Skin epidermis (tissue), 12 donors: ENCODE measurements at regions not wholly inside any gene's neighbourhood (a gene's known extent, or its start where the extent isn't known, plus 50 kb on each side); places are given as distances from the start of the nearest gene placed in this dataset.

ENCODE experiments used
- H3K27ac ChIP-seq, 21 experiments: fragments of 200-600 bp; sonication (generic) in 11 of 21; one replicate each; pipeline ENCODE4 v1.5.0; 2020; ENCODE audit warnings: mild to moderate bottlenecking in 3 of 21, inconsistent platforms in 2 of 21, moderate library complexity in 2 of 21
- H3K4me3 ChIP-seq, 7 experiments: fragments of 200-600 bp; sonication (generic) in 2 of 7; one replicate each; pipeline ENCODE4 v1.5.0; 2020; ENCODE audit warnings: inconsistent platforms in 2 of 7, mild to moderate bottlenecking in 2 of 7, moderate library complexity in 1 of 7

DNA sequence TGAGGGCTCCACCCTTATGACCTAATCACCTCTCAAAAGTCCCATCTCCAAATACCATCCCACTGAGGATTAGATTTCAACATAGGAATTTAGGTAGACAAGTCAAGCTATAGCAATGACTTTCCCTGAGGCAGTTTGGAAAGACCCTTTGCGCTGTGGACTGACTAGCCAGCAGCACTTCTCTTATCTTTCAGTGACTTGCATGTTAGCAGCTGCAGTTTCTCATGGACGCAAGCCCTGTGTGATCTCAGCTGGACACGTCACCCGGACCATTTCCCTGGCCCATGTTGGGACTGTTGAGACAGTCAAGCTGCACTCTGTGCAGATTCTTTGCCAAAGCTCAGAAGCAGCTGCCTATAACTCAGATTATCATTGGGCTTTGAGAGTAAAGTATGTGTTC, 408.1 kb upstream of the USP24 start:
- Histone ChIP-seq H3K27ac (no peak overlapping the region), H3K4me3 (no peak overlapping the region)

DNA sequence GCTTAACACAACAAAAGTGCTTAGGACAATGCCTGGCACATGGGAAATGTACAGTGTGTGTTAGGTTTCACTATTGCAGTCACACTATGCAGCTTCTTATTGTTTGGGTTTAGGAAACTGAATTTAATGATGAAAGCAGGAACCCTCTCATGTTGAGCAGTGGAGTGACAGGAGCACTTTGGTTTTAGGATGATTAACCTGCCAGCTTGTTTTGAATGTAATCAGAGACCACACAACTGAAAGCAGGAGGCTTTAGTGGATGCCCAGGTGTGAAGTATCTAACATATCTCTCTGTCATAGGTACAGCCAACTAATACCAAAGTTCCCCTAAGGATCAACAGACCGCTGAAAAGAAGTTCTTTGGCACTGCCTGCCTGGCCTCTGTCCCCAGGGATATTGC, 406.9 kb upstream of the USP24 start:
- H3K27ac ChIP-seq = no peak overlapping the region
- no peak overlapping the region for H3K4me3 ChIP-seq

DNA sequence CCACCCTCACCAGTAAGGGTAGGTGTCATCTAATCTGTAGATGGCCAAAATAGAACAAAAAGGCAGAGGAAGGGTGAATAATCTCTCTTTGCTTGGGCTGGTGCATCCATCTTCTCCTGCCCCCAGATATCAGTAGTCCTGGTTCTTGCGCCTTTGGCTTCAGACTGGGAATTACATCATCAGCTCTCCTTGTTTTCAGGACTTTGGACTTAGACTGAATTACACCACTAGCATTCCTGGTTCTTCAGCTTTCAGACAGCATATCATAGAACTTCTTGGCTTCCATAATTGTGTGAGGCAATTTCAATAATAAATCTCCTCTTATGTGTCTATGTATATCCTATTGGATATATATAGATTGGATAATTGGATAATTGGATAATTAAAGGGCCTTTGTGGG, 403.0 kb upstream of the USP24 start:
- no peak overlapping the region for H3K27ac ChIP-seq

DNA sequence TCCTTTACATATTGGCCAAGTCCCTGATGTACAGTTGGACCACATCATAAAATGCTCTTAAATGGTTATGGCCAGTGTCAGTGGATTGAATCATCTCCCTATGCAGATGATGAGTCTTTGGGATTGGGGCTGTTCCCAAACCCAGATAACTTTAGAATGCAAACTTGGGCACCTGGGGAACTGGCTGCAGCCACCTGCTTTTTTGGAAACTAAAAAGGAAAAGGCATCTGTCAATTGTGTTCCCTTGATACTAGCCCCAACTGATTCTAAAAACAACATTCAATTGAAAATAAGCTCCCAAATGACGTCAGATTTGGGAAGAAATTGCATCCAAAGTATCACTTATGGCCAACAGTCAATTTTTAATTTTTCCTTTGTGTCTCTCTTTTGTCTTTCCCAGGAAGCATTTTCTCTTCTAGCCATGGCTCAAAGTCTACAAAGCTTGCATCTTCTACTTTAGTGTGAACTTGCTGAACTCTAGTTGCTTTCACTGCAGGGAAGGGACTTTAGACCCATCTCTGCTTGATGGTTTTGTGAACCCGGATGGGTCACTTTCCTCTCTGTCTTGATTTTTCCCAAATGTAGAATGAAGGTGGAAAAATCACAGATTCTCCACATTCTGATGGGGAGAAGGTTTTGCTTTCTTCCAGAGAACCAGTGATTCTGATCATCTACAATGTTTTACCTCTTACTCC, 402.3 kb upstream of the USP24 start:
- Histone ChIP-seq H3K4me3 (no peak overlapping the region), H3K27ac (no peak overlapping the region)

More for the DNA sequence above, 403.0 kb upstream of the USP24 start:
- no peak overlapping the region for H3K4me3 ChIP-seq

DNA sequence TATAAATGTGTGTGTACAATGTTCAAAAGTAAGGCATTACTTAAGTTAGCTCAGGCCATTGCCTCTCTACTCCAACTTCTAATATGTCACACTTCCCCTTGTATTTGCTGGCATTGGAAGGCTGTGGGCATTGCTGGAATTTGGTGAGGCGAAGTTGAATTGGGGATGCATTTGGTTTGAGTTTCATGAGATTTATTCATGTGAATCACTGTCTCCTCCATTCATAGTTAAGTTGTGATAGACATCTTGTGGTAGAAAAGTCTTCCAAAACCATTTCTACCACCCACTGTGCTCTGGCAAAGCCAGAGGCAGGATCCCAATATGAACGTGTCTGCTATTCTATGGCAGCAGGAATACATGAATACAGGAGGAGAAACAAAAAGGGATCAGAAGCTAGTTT, 397.8 kb upstream of the USP24 start:
- H3K4me3 ChIP-seq = no peak overlapping the region
- peak overlapping the region in 1 of 21 experiments; percentile 59 for H3K27ac ChIP-seq

DNA sequence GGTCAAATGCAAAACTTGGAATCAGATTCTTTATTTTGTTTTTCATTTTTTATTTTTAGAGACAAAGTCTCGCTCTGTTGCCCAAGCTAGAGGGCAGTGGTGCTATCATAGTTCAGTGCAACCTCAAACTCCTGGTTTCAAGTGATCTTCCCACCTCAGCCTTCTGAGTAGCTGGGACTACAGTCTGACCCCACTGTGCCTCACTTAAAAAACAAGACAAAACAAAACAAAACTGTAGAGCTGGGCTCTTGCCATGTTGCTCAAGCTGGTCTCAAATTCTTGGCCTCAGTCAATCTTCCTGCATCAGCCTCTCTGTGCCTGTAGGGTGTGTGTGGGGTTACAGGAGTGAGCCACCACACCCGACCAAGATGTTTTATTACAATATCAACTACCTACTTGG, 396.0 kb upstream of the USP24 start:
- H3K27ac ChIP-seq = no peak overlapping the region
- H3K4me3 ChIP-seq = no peak overlapping the region

DNA sequence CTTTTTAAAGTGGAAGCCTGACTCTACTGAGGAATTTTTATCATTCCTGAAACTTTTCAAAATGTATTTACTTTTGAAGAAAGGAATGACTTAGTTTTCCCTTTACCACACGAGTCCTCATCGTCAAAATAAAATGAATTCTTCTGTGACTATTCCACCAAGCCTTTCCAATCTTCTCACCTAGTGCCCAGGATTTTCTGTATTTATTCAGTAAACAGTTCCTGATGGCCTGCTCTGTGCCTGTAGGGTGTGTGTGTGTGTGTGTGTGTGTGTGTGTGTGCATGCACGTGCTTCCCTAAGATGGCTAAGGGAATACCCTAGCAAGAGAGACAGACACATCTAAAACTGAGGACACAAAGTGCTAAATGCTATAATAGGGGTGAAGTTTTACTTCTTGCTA, 395.0 kb upstream of the USP24 start:
- Histone ChIP-seq H3K4me3 (no peak overlapping the region), H3K27ac (peak overlapping the region in 1 of 21 experiments; percentile 25)

DNA sequence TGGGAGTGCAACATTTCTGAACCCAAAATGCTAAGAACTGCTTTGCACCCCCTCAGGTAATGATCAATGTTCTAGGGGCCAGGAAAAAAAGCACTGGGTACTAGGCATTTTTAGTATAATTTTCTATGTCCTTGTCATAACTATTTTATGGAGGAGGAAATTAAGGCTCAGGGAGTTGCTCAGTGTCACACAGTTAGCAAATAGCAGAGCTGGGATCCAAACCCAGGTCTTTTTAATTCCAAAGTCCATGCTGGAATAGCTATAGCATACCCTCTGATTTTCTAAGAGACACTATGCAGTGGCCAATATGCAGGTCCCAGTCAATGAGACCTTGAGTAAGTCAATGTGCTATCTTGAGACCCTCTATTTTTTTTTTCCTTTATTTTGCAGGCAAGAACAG, 394.5 kb upstream of the USP24 start:
- Histone ChIP-seq H3K4me3 (no peak overlapping the region), H3K27ac (no peak overlapping the region)

DNA sequence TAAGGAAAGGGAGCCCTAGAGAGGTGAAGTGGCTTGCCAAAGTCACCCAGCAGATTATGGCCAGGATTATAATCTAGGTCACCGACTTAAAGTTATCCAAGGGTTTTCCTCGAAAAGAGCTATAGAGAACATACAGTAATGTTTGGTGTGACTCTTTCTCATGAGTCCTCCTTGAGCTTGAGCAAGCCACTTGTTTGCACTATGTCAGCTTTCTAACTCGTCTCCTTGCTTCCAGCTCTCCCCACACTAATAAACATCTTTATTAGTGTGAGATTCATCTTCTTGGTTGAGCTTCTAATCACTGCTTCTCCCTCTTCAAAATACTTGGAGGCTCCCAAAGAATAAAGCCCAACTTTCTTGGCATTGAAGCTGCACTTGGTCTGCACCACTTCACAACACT, 390.0 kb upstream of the USP24 start:
- Histone ChIP-seq H3K4me3 (no peak overlapping the region), H3K27ac (peak overlapping the region in 6 of 21 experiments; percentile 1 to 73 (median 16))

DNA sequence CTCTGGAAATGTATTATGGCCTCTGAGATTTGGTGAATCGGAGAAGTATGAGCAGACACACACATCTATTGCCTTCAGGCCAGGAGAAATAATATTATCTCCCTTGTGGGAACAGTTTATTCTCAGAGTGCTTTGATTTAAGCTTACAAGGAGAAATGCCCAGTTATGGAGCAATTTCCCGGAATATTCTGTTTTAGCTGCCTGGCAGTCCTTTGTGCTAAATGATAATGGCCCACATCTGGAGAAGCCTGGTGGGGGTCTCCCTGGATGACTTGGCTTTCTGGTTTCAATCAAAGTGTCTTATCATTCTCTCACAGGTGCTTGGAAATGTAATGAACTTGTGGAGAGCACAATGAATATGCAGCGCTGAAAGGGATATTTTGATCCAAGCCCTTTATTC, 389.6 kb upstream of the USP24 start:
- Histone ChIP-seq H3K4me3 (no peak overlapping the region), H3K27ac (peak overlapping the region in 5 of 21 experiments; percentile 1 to 73 (median 22))

DNA sequence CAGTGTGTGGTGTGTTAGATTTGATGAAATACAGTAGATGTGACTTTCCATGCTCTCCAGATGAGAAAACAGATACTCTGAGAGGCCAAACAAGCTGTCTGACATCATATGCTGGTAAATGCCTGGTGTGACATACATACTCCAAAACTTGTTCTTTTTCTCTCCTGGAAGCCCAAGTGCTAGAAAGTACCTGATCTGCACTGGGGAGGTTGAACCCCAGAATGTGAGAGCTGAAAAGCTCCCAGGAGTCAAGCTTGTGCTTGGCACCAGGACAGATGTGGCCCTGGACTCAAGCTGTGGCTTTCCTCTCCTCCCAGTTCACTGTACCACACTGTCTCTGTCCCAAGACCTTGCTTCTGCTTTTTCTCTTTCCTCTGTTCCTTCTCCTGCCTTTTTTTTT, 389.0 kb upstream of the USP24 start:
- H3K27ac ChIP-seq = peak overlapping the region in 7 of 21 experiments; percentile 14 to 73 (median 36)
- no peak overlapping the region for H3K4me3 ChIP-seq

DNA sequence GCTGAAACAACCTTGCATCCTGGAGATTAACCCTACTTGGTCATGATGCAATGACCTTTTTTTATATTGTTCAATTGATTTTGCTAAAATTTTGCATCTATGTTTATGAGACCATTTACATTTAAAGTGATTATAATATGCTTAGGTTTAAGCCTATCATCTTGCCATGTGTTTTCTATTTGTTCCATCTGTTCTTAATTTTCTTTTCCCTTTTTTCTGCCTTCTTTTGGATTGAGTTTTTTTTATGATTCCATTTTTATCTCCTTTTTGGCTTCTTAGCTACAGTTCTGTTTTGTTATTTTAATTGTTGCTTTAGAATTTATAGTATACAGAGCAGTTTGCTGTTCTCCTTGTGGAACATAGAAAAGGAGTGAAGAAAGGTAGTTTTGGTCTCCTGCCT, 385.1 kb upstream of the USP24 start:
- Histone ChIP-seq H3K27ac (peak overlapping the region in 1 of 21 experiments; percentile 50), H3K4me3 (no peak overlapping the region)

DNA sequence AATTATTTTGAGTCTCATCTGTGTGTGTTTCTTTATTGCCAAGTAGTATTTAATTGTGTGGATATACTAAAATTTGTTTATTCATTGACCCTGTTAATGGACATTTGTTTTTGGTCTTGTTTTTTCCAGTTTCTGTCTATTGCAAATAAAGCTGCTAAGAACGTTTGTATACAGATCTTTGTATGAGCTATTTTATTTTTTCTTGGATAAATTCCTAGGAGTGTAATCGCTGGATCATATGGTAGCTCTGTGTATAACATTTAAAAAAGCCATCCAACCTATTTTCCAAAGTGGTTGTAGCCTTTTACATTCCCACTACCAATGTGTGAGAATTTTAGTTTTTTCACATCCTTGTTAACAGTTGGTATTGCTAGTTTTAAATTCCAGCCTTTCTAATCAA, 382.7 kb upstream of the USP24 start:
- no peak overlapping the region for H3K4me3 ChIP-seq
- no peak overlapping the region for H3K27ac ChIP-seq

DNA sequence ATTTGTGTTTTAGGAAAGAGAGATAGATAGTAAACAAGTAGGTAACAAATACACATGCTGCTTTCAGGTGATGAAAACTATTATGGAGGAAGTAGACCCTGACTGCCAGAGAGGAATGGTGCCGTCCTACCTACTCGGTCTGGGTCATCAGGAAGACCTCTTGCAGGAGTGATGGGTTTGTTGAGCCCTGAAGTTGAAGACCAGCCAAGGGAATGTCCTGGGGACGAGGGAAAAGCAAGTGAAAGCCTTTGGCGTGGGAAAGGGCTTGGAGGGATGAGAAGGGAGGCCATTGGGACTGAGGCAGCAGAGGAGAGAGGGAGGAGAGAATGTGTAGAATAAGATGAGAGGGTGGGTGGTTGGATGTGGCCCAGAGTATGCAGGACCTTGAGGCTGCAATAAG, 379.5 kb upstream of the USP24 start:
- H3K4me3 ChIP-seq = no peak overlapping the region
- no peak overlapping the region for H3K27ac ChIP-seq

DNA sequence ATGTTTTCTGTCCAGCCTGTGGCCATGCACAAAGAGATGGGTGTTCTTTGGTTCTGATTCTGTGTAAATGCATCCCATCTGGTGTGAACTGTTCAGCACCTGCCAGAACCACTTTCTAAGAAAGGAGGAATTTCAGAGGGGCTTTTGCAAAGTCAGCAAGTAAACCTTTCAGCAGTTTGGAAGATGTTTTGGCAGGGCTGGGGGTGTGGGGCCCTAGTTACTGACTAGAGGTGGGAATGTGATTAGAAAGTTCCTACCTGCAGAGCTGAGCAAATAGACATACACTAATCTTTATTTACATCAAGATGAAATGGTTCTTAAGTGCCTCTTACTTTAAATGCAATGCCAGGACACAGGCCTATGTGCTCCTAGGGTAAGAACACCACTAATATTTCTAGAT, 378.1 kb upstream of the USP24 start:
- Histone ChIP-seq H3K27ac (no peak overlapping the region), H3K4me3 (no peak overlapping the region)

DNA sequence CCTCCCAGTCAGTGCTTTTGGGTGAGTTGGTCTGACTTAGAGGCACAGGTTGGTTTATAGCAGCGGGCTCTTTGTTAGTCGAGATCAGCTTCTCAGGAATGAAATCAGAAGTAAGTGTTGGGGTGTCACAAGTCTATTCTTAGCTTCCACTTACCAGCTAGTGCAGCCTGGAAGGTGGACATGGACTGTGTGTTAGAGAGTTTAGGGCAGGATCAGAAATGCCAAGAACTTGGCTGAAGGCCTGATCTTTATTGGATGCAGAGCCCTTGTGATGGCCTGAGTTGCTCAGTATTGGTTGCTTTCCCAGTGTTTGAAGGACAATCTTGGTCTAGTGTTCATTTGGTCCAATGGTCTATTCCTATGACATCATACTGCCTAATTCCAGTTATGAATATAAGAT, 377.0 kb upstream of the USP24 start:
- peak overlapping the region in 2 of 21 experiments; percentile 41 to 51 for H3K27ac ChIP-seq

DNA sequence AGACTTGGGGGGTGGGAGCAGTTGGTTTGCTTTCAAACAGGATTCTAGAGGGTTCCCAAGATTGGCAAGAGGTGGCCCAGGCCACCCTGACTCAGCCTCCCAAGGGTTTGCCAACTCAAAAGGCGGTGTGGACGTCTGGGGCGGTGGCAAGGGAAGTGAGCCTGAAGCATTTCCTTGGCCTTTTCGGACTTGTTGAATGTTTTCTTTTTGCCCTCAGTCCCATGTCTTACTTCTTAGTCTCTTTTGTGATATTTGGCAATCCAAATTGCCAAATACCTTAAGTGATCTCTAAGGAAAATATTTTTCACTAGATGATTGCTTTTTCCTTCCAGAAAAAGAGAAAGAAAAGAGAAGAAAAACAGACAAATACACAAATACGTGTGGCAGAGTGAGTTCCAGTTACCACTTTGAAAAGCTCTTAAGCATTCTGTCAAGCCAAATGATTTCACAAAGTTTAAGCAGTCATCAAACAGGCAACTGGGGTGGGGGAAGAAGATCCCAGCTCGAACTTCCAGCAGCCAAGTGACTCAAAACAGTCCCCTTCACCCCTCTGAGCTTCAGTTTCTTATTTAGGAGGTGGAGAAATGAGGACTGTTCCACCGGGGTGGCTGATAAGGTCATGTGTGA, 374.6 kb upstream of the USP24 start:
- no peak overlapping the region for H3K4me3 ChIP-seq
- peak overlapping the region in 17 of 21 experiments; percentile 7 to 87 (median 48) for H3K27ac ChIP-seq

More for the DNA sequence above, 377.0 kb upstream of the USP24 start:
- H3K4me3 ChIP-seq = no peak overlapping the region

DNA sequence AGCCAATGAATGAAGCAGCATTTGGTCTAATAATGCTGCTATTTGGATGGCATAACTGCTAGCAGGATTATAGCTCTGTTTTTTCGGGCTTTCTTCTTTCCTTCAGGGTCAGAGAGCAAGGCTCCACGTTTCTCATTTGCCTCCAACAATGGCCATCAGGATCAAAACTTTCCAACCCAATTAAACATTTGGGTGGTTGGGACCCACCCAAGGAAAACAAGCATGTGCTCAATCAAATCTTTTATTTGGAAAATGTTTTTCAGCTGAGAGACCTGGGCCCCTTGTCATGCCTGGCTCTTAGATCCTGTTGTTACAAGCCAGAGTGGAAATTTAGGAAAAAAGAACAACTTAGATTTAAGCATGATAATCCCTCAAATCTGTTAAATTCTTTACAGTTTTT, 373.1 kb upstream of the USP24 start:
- H3K27ac ChIP-seq = peak overlapping the region in 7 of 21 experiments; percentile 18 to 87 (median 44)
- no peak overlapping the region for H3K4me3 ChIP-seq

DNA sequence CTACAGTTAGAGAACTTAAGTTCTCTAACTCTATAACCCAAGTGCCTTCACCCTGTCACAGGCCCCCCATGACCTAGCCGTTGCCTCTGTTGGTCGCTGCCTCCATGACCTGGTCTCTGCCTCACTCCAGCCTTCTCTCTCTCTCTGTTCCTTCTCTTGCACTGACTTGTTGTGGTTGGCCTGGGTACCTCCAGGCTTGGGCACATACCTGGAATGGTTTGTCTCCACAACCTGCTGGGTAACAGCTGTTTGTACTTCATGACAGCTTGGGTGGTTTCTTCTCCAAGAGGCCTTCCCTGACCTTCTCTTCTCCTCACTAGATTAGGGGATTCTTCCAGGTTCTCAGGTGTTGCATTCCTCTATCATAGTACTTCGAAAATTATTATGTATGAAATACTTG, 371.6 kb upstream of the USP24 start:
- no peak overlapping the region for H3K4me3 ChIP-seq
- peak overlapping the region in 8 of 21 experiments; percentile 14 to 53 (median 38) for H3K27ac ChIP-seq

DNA sequence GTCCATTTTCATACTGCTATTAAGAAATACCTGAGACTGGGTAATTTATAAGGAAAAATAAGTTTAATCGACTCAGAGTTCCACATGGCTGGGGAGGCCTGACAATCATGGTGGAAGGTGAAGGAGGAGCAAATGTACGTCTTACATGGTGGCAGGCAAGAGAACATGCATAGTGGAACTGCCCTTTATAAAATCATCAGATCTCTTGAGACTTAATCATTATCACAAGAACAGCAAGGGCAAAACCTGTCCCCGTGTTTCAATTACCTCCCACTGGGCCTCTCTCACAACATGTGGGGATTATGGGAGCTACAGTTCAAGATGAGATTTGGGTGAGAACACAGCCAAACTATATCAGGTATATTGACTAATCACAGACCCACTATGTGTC, 370.2 kb upstream of the USP24 start:
- Histone ChIP-seq H3K4me3 (no peak overlapping the region), H3K27ac (peak overlapping the region in 8 of 21 experiments; percentile 11 to 61 (median 44))
